GM18508 (cell line): ENCODE measurements at regions not wholly inside any gene's neighbourhood (a gene's known extent, or its start where the extent isn't known, plus 50 kb on each side); places are given as distances from the start of the nearest gene placed in this dataset.
"Not testable (repeated sequence)": the region's sequence is repeated elsewhere in the genome, so short reads cannot be mapped to it uniquely, and the experiment has no call there.

ENCODE experiments used
- ATAC-seq: cut with Tn5 transposase; IDR thresholded peaks from one replicate; pipeline ENCODE4 v1.9.1; 2021; ENCODE audit warnings: moderate number of reproducible peaks; ENCODE audit not compliant: insufficient read depth, unreplicated experiment

GRCh38 chr4:181776264-181777054 lies 466.7 kb upstream of the TENM3 start:
- ATAC-seq = no peak

- ATAC-seq = no peak
Measured at GRCh38 chr4:181777518-181777917, 465.7 kb upstream of the TENM3 start.

GRCh38 chr4:181784881-181785280 lies 458.3 kb upstream of the TENM3 start:
- ATAC-seq = no peak

DNA sequence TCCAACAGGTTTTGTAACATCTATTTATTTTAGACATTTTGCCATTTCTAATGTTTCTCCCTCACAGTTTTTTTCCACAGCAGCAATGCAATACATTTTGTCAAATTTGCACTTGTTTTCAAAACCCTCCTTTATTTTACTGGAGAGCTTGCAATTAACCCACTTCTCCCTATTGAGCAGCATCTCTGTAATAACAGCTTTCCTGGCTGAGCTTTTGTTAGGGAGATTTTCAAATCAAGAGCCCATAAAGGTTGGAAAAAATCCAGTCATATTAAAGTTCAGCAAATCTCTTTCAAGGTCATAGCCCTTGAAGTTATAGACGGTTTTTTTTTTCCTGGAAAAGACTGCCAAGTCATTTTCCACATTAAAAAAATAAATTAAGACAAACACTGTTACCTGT lies 450.6 kb upstream of the TENM3 start:
- no peak for ATAC-seq

DNA sequence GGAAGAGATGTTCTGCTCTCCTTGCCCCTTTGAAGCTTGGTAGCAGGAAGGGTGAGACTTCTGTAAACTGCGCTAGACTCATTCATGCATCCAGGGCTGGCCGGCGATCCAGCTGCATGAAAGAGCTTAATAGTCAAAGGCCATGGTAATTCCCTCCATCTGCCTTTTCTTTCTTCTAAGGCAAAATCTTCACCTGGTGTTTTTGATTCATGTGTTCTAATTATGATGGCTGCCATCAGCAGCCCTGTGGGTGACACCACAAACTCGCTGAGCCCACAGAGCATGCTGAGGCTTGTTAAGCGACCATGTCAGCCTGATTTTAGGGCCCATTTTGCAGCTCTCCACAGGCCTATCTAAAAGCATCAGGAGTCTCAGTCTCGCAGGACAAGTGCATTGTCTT lies 450.1 kb upstream of the TENM3 start:
- no peak for ATAC-seq

GRCh38 chr4:181796502-181796901 lies 446.7 kb upstream of the TENM3 start:
- no peak for ATAC-seq

DNA sequence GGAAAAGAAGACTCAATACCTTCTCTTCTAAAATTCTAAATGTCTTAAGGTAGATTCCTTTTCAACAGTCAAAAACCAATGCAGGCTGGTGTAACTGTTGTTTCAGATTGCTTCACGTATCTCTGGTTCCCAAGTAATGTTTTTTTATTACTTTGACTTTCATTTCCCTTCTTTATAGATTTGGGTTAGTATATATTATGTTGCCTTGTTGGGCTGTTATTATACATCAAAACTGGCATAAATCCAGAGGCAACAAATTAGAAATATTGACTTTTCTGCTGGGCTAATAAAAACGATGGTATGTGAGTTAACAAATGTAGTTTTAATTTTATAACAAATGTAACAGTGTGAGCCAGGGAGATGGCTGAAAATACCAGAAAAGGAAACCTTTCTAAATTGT lies 444.7 kb upstream of the TENM3 start:
- no peak for ATAC-seq

DNA sequence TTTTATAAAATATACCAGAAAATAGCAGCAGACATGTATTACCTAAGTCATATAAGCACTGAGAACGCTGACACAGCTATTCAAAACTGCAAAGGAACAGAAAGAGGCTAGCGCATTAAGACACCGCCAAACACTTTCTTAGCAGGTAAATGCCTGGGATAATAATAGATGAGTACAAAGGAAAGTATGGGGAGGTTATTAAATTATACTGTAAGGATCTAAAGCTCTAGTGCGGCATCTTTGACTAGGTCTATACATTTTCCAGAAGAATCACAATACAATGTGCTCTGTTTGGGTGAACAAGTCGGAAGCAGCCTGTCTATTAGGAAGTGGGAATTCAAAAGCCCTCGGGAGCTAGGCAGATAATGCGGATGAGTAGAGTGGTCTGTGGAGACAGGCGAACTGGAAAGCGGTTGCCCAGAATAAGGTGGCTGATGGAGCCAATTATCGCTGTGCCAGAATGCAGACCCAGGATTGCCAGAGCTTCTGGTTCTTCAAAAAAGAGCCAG lies 443.6 kb upstream of the TENM3 start:
- ATAC-seq = no peak

DNA sequence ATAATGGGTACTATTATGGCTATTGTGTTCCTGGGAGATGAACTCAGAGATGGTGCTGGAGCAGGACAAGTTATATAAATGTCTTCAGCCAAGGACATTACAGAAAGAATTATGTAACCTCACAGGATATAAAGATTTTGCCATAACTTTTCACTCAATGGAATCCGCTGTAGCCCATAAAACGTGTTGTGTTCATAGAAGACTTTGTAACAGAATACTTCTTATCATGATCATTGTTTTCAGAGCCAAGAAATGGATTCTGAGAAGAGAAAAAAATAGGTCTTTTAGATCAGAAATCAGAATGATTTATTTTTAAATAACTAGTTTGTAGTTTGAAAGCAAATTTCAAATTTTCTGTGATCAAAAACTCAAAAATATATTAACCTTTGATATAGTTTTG lies 441.0 kb upstream of the TENM3 start:
- no peak for ATAC-seq

GRCh38 chr4:181807771-181808170 lies 435.4 kb upstream of the TENM3 start:
- no peak for ATAC-seq

- ATAC-seq = no peak
Measured at GRCh38 chr4:181810711-181811110, 432.5 kb upstream of the TENM3 start.

DNA sequence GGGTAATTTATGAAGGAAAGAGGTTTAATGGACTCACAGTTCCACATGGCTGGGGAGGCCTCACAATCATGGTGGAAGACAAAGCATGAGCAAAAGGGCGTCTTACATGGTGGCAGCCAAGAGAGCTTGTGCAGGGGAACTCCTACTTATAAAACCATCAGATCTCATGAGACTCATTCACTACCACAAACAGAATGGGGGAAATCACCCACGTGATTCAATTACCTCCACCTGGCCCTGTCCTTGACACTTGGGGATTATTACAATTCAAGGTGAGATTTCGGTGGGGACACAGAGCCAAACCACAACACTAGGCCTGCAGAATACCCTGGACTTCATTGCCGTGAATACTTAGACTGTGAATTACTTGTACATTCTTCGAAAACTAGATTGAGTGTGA lies 431.7 kb upstream of the TENM3 start:
- not testable (repeated sequence) for ATAC-seq

DNA sequence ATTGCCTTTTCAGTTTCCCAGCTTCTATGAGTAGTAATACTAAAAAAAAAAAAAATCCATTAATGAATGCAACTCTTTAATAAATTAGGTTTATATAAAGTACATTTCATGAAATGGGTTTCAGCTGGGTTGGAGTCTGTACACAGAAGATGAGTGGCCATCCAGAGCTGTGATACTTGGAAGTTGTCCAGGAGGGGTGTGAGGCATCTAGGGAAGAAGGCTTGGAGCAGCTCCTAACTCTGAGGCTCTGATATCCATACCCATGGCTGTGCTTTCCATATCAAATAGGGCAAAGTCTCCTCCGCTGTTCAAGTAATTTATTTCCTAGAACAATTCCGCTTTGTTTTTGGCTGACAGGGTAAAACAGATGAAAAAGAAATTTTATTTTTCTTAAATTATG lies 423.3 kb upstream of the TENM3 start:
- ATAC-seq = no peak

- ATAC-seq = no peak
Measured at GRCh38 chr4:181820553-181820952, 422.6 kb upstream of the TENM3 start.

DNA sequence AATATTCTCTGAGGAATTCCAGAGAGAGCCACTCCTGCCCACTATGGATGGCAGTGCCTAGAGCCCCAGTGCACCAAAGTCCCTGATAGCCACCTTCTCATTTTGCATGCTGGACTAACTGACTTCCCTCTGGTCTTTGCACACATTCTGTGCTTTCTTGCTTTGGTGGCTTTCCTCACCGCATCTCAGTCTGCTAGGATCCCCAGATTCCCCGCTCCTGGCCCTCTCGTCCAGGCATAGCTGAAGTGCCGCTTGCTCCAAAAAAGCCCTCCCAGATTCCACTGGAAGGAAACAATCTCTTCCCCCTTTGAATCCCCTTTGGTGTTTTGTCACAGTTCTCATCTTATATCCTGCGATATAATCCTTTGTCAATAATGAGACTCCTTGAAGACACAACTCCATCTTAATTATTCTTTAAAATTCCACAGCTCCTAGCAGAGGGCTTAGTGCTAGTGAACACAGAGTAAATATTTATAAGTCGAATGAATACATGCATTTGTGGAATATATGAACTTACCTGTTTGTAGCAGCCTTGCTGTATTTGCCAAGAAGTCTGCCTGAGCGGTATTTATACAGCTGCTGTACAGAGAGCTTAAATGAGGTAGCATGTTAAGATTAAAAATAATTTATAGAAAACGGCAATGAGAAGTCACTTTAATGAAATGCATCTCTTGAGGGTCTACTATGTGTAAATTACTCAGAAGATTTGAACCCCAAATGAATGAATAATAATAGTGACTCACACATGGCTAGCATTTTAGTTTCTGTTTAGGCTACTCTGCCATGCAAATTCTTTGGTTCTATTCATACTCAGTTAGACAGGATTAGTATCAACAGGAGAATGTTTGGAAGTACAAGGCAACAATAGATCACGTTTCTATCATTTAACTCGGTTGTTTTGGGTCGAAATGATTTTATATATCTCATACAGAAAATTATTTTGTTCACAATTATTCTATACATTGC lies 421.9 kb upstream of the TENM3 start:
- no peak for ATAC-seq

DNA sequence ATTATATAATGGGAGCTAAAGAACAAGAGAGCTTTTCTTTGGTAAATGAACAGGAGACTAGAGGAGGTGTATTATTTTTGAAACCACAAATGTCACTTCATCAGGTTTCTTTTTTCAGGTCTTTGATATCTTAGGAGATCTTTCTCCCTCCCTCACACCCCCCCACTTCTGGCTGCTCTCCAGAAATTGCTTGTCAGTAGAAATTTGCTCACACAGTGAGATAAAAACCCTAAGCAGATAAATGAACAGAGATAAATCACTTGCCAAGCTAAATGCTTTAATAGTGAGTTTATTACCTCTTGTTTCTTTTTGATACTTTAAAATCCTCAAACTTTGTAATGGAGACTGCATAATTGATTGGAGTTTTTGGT lies 421.2 kb upstream of the TENM3 start:
- ATAC-seq = no peak

GRCh38 chr4:181823183-181823582 lies 420.0 kb upstream of the TENM3 start:
- ATAC-seq = no peak

DNA sequence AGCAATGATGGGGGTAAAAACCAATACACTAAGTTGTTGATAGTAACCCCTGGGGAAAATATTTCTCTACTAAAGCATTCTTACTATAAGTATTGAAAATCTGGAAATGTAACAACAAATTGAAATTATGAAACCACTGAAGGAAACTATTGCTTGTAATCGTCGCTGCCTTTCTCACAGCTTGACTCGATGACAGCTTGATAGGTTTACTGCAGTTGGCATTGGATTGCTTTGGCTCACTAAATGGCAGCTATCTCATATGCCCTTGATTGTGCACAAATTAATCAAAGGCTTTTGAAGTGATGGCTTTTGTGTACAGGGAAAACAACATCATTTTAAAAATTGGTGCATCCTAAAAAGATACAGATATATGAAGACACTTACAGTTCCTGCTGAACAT lies 419.6 kb upstream of the TENM3 start:
- ATAC-seq = no peak

GRCh38 chr4:181825564-181825963 lies 417.6 kb upstream of the TENM3 start:
- ATAC-seq = no peak

GRCh38 chr4:181827246-181827645 lies 416.0 kb upstream of the TENM3 start:
- no peak for ATAC-seq

- no peak for ATAC-seq
Measured at GRCh38 chr4:181830404-181831035, 412.7 kb upstream of the TENM3 start.
